IMR-90 (cell line): ENCODE measurements at regions not wholly inside any gene's neighbourhood (a gene's known extent, or its start where the extent isn't known, plus 50 kb on each side); places are given as distances from the start of the nearest gene placed in this dataset.

Experiments used
- BHLHE40 ChIP-seq: fragments of 150-350 bp; IDR thresholded peaks from 2 replicates; pipeline ENCODE4 v1.6.1; 2016; ENCODE audit warnings: mild to moderate bottlenecking, low read depth, low read length
- CEBPB ChIP-seq: IDR thresholded peaks from 2 replicates; pipeline ENCODE4 v1.6.1; 2012; ENCODE audit warnings: low read depth, low read length, improper control_type of control experiment
- CHD1 ChIP-seq: IDR thresholded peaks from 2 replicates; pipeline ENCODE4 v1.6.1; 2012; ENCODE audit warnings: low read depth, low read length, improper control_type of control experiment
- CTCF ChIP-seq: conservative IDR thresholded peaks from 2 replicates; pipeline ENCODE4 v1.5.1; 2012; ENCODE audit warnings: mild to moderate bottlenecking, low read depth, low read length, improper control_type of control experiment
- MAFK ChIP-seq: IDR thresholded peaks from 2 replicates; pipeline ENCODE4 v1.6.1; 2012; ENCODE audit warnings: low read depth, low read length, improper control_type of control experiment
- MAZ ChIP-seq: IDR thresholded peaks from 2 replicates; pipeline ENCODE4 v1.6.1; 2012; ENCODE audit warnings: low read depth, mild to moderate bottlenecking, low read length, improper control_type of control experiment, moderate library complexity, borderline replicate concordance
- NFE2L2 ChIP-seq: fragments of 150-350 bp; IDR thresholded peaks from 2 replicates; pipeline ENCODE4 v1.6.1; 2016; ENCODE audit warnings: low read depth, mild to moderate bottlenecking, low read length
- POLR2A ChIP-seq: IDR thresholded peaks from 2 replicates; pipeline ENCODE4 v1.6.1; 2012; ENCODE audit warnings: mild to moderate bottlenecking, low read depth, low read length
- RAD21 ChIP-seq: IDR thresholded peaks from 2 replicates; pipeline ENCODE4 v1.6.1; 2012; ENCODE audit warnings: low read length, improper control_type of control experiment
- RCOR1 ChIP-seq: IDR thresholded peaks from 2 replicates; pipeline ENCODE4 v1.6.1; 2012; ENCODE audit warnings: mild to moderate bottlenecking, low read length, improper control_type of control experiment; ENCODE audit not compliant: insufficient replicate concordance
- RFX5 ChIP-seq: IDR thresholded peaks from 2 replicates; pipeline ENCODE4 v1.8.0; 2012; ENCODE audit warnings: low read depth, mild to moderate bottlenecking, low read length, moderate library complexity
- SMC3 ChIP-seq: fragments of 150-350 bp; IDR thresholded peaks from 2 replicates; pipeline ENCODE4 v1.6.1; 2016; ENCODE audit warnings: low read depth, mild to moderate bottlenecking, antibody characterized with exemption, low read length, moderate library complexity
- USF2 ChIP-seq: fragments of 150-350 bp; IDR thresholded peaks from 2 replicates; pipeline ENCODE4 v1.6.1; 2017; ENCODE audit warnings: mild to moderate bottlenecking, antibody characterized with exemption, low read length, low read depth

- TF ChIP-seq RFX5: no peak
- TF ChIP-seq CTCF: no peak
- TF ChIP-seq RAD21: no peak
- no peak for TF ChIP-seq SMC3
- TF ChIP-seq BHLHE40: no peak
- no peak for TF ChIP-seq POLR2A
- TF ChIP-seq NFE2L2: no peak
- TF ChIP-seq RCOR1: no peak
- no peak for TF ChIP-seq USF2
- no peak for TF ChIP-seq MAFK
- no peak for TF ChIP-seq CEBPB
- no peak for TF ChIP-seq CHD1
- TF ChIP-seq MAZ: no peak
These were observed 275.5 kb upstream of the IRX5 start for GRCh38 chr16:54655121-54655590.
